ENCODE measurements at regions not wholly inside any gene's neighbourhood (a gene's known extent, or its start where the extent isn't known, plus 50 kb on each side); places are given as distances from the start of the nearest gene placed in this dataset.

DNA sequence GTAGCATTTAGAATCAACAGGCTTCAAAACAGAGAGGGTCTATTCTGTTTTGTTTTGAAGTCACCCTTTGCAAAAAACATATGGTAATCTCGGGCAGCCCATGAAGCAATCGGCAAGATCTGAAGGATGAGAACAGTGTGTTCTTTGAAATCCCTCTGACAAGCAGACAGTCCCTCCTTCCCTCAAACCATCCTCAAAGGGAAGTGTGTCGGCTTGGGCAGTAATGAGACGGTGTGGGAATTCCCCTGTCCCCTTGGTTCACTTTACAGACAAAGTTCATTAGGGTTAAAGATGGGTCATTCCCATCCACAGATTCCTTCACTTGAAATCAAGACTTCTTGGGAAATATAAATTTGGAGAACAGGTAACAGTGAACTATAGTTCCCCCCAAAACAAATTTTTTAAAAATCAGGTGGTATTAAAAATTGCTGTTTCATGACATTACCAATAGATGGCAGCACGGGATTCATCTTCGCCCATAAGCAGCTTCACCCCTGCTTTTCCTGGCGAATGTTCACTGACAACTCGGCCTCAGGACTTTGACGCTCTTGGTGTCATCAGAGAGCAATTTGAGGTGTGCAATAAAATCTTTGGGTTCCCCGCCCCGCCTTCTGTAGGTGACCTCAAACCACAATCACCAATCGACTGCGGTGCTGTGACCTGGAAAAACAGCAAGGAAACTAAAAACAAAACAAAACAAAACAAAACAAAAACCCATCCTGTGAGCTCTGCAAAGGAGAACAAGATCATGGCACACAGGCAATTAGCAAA is 159.3 kb upstream of the TNFAIP3 start (continued):
- TF ChIP-seq, protein P1, sequence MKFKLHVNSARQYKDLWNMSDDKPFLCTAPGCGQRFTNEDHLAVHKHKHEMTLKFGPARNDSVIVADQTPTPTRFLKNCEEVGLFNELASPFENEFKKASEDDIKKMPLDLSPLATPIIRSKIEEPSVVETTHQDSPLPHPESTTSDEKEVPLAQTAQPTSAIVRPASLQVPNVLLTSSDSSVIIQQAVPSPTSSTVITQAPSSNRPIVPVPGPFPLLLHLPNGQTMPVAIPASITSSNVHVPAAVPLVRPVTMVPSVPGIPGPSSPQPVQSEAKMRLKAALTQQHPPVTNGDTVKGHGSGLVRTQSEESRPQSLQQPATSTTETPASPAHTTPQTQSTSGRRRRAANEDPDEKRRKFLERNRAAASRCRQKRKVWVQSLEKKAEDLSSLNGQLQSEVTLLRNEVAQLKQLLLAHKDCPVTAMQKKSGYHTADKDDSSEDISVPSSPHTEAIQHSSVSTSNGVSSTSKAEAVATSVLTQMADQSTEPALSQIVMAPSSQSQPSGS (IDR thresholded peaks at IDR 0.05; ENCODE audit: low read length) = peak; percentile 84
- no peak for TF ChIP-seq SUPT20H (IDR thresholded peaks at IDR 0.05; ENCODE audit: borderline replicate concordance, control insufficient read depth, low read depth, low read length)
- TF ChIP-seq, protein P2, sequence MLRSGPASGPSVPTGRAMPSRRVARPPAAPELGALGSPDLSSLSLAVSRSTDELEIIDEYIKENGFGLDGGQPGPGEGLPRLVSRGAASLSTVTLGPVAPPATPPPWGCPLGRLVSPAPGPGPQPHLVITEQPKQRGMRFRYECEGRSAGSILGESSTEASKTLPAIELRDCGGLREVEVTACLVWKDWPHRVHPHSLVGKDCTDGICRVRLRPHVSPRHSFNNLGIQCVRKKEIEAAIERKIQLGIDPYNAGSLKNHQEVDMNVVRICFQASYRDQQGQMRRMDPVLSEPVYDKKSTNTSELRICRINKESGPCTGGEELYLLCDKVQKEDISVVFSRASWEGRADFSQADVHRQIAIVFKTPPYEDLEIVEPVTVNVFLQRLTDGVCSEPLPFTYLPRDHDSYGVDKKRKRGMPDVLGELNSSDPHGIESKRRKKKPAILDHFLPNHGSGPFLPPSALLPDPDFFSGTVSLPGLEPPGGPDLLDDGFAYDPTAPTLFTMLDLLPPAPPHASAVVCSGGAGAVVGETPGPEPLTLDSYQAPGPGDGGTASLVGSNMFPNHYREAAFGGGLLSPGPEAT (IDR thresholded peaks at IDR 0.05; ENCODE audit: low read depth) = peak; percentile 89
- TF ChIP-seq ZBED1 (IDR thresholded peaks at IDR 0.05; ENCODE audit: borderline replicate concordance) = peak; percentile 86

DNA sequence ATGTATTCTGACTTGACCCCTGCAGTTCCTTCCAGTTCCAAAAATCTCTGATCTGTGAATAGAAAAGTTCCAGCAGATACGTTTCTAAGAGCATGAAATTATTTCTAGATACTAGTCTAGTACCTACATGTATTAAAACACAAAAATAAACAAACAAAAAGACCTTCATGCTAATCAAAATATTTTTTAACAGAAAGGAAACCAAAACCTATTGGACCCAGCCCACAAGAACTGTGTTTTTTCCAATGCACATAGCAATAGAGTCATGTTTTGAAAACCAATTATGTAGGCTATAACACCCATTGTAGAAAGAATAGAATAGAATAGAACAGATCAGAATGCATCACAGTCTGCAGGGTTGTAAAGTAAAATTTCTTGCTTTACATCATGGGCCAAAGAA is 158.6 kb upstream of the TNFAIP3 start:
- intact Hi-C loops (cut with micrococcal nuclease; ENCODE audit: unreplicated experiment) = loop anchor here (1.0 to 5.0 kb wide), 6 partner anchors 36 to 232 kb away; partner anchors contain the start of gene TNFAIP3
- no peaks in the 10 kb centered on the region for H4K20me1 ChIP-seq (ENCODE audit: control insufficient read depth, insufficient read depth)
- CTCF ChIA-PET = interaction anchor here (0.6 to 3.0 kb wide), 44 partner anchors 9 to 715 kb away, joined by 3 to 84 read pairs (median 5); partner anchors contain the start of gene TNFAIP3
- FAIRE-seq (no peak), DNase-seq (ENCODE audit: low read depth, low spot score) (no peak), ATAC-seq (no peak)
- H2AFZ ChIP-seq (ENCODE audit: control insufficient read depth, low read depth, low read length) = no peak overlapping the region; the same call in 1 of the 2 replicates
- in situ Hi-C loops (cut with MboI) = loop anchor here (5.0 to 10.0 kb wide), 4 partner anchors 94 to 296 kb away; partner anchors contain the start of gene TNFAIP3
- peak overlapping the region; percentile 25; the same call in 1 of the 2 replicates for H3K4me3 ChIP-seq
- peaks cover 39% of the 10 kb centered on the region for H3K4me1 ChIP-seq (ENCODE audit: control insufficient read depth, insufficient read depth, low read length)
- 0% methylated on average over 1 of the region's 1 CpG for WGBS (ENCODE audit: insufficient coverage, insufficient replicate concordance, low lambda C conversion rate, missing lambda C conversion rate)
- RAD21 ChIA-PET (ENCODE audit: unreplicated experiment) = interaction anchor here (0.5 to 3.0 kb wide), 44 partner anchors 8 to 394 kb away, joined by 3 to 50 read pairs (median 6); partner anchors contain the start of gene TNFAIP3
- POLR2A ChIA-PET = interaction anchor here (0.5 to 2.0 kb wide), 20 partner anchors 32 to 298 kb away, joined by 3 to 21 read pairs (median 3); partner anchors contain the start of gene TNFAIP3
- SMC1A ChIA-PET (ENCODE audit: uncharacterized antibody, unreplicated experiment) = interaction anchor here (0.6 to 6.6 kb wide), 51 partner anchors 9 to 400 kb away, joined by 3 to 117 read pairs (median 5); partner anchors contain the start of gene TNFAIP3
- H3K4me2 ChIP-seq (ENCODE audit: control insufficient read depth, insufficient read depth) = peak overlapping the region; percentile 64; the same call in 1 of the 2 replicates
- no TSS peak for BruUV-seq (replicated peaks)
- peaks cover 12% of the 10 kb centered on the region for H3K79me2 ChIP-seq (ENCODE audit: control insufficient read depth, insufficient read depth, low read length)
- peaks cover 2% of the 10 kb centered on the region; the same call in 2 of the 3 replicates for H3K9me3 ChIP-seq (replicated peaks; ENCODE audit: control insufficient read depth, insufficient read depth, low read length)
- peak overlapping the region; percentile 64 for H3K27ac ChIP-seq (ENCODE audit: control insufficient read depth, insufficient read depth)
- H3K36me3 ChIP-seq (ENCODE audit: control insufficient read depth in 2 of 2, insufficient read depth in 2 of 2, low read length in 1 of 2) = no peaks in the 10 kb centered on the region
- no peaks in the 10 kb centered on the region for H3K27me3 ChIP-seq (replicated peaks in 1 of 2; ENCODE audit: control insufficient read depth in 2 of 2, insufficient read depth in 2 of 2, low read length in 1 of 2)
- 0 out of 2 replicates have a peak overlapping the region, but pooled peaks have one; percentile 13 for H3K9ac ChIP-seq (ENCODE audit: control insufficient read depth, insufficient read depth, low read length)
- no peak for TF ChIP-seq JUND (IDR thresholded peaks at IDR 0.05; ENCODE audit: low read depth, low read length)
- TF ChIP-seq, protein P3, sequence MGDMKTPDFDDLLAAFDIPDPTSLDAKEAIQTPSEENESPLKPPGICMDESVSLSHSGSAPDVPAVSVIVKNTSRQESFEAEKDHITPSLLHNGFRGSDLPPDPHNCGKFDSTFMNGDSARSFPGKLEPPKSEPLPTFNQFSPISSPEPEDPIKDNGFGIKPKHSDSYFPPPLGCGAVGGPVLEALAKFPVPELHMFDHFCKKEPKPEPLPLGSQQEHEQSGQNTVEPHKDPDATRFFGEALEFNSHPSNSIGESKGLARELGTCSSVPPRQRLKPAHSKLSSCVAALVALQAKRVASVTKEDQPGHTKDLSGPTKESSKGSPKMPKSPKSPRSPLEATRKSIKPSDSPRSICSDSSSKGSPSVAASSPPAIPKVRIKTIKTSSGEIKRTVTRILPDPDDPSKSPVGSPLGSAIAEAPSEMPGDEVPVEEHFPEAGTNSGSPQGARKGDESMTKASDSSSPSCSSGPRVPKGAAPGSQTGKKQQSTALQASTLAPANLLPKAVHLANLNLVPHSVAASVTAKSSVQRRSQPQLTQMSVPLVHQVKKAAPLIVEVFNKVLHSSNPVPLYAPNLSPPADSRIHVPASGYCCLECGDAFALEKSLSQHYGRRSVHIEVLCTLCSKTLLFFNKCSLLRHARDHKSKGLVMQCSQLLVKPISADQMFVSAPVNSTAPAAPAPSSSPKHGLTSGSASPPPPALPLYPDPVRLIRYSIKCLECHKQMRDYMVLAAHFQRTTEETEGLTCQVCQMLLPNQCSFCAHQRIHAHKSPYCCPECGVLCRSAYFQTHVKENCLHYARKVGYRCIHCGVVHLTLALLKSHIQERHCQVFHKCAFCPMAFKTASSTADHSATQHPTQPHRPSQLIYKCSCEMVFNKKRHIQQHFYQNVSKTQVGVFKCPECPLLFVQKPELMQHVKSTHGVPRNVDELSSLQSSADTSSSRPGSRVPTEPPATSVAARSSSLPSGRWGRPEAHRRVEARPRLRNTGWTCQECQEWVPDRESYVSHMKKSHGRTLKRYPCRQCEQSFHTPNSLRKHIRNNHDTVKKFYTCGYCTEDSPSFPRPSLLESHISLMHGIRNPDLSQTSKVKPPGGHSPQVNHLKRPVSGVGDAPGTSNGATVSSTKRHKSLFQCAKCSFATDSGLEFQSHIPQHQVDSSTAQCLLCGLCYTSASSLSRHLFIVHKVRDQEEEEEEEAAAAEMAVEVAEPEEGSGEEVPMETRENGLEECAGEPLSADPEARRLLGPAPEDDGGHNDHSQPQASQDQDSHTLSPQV (IDR thresholded peaks at IDR 0.05) = no peak
- no peak for TF ChIP-seq SP1 (IDR thresholded peaks at IDR 0.05; ENCODE audit: low read depth, low read length)
- TF ChIP-seq KLF5 (IDR thresholded peaks at IDR 0.05; ENCODE audit: partially characterized antibody) = no peak
- TF ChIP-seq TBL1XR1 (IDR thresholded peaks at IDR 0.05; ENCODE audit: low read depth, low read length) = no peak
- no peak for TF ChIP-seq EED (IDR thresholded peaks at IDR 0.05; ENCODE audit: low read depth)
- TF ChIP-seq, protein P4, sequence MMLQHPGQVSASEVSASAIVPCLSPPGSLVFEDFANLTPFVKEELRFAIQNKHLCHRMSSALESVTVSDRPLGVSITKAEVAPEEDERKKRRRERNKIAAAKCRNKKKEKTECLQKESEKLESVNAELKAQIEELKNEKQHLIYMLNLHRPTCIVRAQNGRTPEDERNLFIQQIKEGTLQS (IDR thresholded peaks at IDR 0.05; ENCODE audit: borderline replicate concordance, extremely low read depth, low read depth, low read length) = no peak
- no peak for TF ChIP-seq BMI1 (IDR thresholded peaks at IDR 0.05; ENCODE audit: borderline replicate concordance)
- no peak for TF ChIP-seq HDAC6 (IDR thresholded peaks at IDR 0.05; ENCODE audit: unreplicated experiment)
